Stimulated activated CD4-positive, alpha-beta T cell treated with anti-CD3 and anti-CD28 coated beads, TNF-alpha, amount 100 ng/mL, for 48 hours (primary cell): ENCODE measurements at regions not wholly inside any gene's neighbourhood (a gene's known extent, or its start where the extent isn't known, plus 50 kb on each side); places are given as distances from the start of the nearest gene placed in this dataset.
"Not testable (repeated sequence)": the region's sequence is repeated elsewhere in the genome, so short reads cannot be mapped to it uniquely, and the experiment has no call there.

Source experiments
- DNase-seq, 3 donors: peaks; one replicate each; pipeline ENCODE4 v3.0.0-alpha.2; 2020; ENCODE audit warnings: low read depth in 3 of 3

GRCh38 chr3:137612291-137612690 lies 151.8 kb upstream of the SOX14 start:
- DNase-seq, result no peak

GRCh38 chr3:137615659-137616418 lies 148.3 kb upstream of the SOX14 start:
- no peak for DNase-seq

DNA sequence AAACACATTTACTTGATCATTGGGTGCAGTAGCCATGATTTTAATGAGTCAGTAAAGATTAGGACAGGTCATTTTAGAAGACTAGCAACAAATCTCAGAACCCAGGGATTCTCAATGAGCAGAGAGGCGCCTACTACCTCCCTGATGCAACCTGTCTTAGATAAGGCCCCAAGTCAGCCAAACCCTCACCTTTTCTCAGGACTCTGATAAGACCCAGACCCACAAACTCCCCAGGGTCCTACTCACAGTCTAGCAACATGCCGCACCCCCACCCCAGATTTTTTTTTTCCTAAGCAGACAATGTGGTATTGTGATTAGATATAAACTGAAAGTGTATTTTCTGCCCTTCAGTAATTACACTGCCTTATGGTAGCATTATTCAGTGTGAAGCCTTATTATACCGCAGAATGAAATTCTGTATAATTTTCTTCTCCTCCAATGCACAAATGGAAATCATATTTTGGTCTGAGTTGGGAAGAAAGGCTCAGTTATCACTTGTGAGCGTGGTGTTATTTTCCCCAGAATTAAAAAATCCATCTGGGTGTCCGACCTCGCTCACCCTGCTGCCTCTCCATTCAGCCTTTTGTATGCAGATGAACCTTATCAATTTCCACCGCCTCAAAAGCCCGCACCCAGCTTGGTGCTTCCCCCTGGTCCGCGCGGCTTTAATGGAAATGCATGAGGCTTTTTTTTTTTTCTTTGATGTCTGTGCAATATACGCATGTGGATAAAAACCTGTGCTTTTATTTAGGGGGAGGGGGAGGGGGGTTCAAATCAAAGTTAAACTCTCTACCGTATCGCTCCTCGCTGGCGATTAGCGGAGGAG lies 122.0 kb upstream of the SOX14 start:
- no peak for DNase-seq

- DNase-seq, result no peak
Measured at GRCh38 chr3:137642831-137643230, 121.3 kb upstream of the SOX14 start.

- DNase-seq, result no peak
Measured at GRCh38 chr3:137647179-137647578, 116.9 kb upstream of the SOX14 start.

GRCh38 chr3:137669519-137670060 lies 94.5 kb upstream of the SOX14 start:
- DNase-seq, result no peak

GRCh38 chr3:137687181-137687879 lies 76.8 kb upstream of the SOX14 start:
- DNase-seq, result no peak

- no peak for DNase-seq
Measured at GRCh38 chr3:137692803-137693431, 71.2 kb upstream of the SOX14 start.

DNA sequence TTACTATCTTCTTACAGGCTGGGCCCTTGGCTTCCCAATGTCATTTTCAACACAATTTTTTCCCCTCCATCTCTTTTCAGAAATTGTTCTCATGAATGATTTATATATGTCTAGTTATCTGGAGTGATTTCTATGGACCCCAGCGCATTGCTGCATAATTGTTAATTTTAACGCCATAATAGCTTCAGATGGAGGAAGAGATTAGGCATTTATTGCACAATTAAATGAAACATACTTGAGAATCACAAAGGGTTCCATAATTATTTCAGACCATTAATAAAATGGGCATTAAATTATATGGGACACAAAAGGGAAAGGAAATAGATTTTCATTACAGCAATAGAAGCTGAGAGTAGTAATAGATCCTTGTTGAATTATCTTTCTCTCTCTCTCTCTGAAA lies 70.3 kb upstream of the SOX14 start:
- DNase-seq, result no peak

DNA sequence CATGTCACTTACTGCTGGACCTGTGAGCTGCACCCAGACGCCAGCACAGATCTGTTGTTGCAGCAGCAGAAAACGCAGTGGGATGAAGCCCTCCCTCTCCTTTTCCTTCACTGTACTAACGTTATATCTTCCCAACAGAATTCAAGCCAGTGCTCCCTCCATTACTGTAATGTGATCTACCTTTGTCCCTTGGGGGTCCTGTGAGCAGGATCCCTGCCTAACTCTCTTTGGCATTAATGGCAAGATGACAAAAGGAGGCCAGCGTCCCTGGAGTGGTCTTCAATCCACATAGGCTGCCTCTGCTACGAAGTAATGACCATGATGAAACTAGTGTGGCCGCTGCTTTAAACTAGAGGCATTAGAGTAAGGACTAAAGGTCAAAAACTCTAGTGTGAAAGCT lies 69.3 kb upstream of the SOX14 start:
- DNase-seq, result no peak

GRCh38 chr3:137695351-137695750 lies 68.8 kb upstream of the SOX14 start:
- no peak for DNase-seq

DNA sequence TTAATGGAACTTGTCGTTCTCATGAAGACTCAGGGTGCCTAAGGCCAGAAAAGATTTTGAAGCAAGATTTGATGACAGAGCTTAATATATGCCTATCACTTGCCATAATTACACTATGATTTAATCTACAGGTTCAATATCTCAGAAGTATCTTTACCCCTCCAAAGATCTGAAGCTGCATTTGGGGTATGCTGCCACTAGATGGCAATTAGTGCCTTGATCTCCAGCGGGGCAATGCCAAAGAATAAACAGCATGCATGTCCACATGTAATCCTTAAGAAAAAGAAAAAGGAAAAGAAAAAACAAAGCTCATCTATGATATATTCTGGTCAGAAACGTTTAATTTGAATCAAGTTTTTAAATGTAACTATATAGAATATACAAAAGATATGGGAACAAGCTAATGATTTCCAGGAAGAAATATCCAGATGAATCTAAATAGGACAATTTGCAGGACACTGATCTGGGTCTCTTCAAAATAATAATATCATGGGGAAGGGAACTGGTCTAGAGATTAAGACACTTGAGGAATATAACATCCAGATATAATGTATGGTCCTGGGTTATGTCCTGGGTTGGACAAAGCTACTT lies 55.0 kb upstream of the SOX14 start:
- no peak for DNase-seq

- not testable (repeated sequence) for DNase-seq
Measured at GRCh38 chr3:137713965-137714364, 50.1 kb upstream of the SOX14 start.
